ENCODE measurements at regions not wholly inside any gene's neighbourhood (a gene's known extent, or its start where the extent isn't known, plus 50 kb on each side); places are given as distances from the start of the nearest gene placed in this dataset.
"Not testable (repeated sequence)": the region's sequence is repeated elsewhere in the genome, so short reads cannot be mapped to it uniquely, and the experiment has no call there.

GRCh38 chr6:103715269-103715668 lies 1144.5 kb downstream of the HACE1 start:
- H3K4me3 ChIP-seq (ENCODE audit: low read depth, low read length, poor library complexity, severe bottlenecking) = no peak overlapping the region
- no peak overlapping the region for H2AFZ ChIP-seq (ENCODE audit: low read length)
- no peaks in the 10 kb centered on the region for H3K27me3 ChIP-seq (ENCODE audit: insufficient read depth, low read length)
- no peaks in the 10 kb centered on the region for H3F3A ChIP-seq (ENCODE audit: insufficient read depth, low read length)
- H3K9ac ChIP-seq (ENCODE audit: low read length) = no peak overlapping the region
- H3K9me3 ChIP-seq (ENCODE audit: low read length) = no peaks in the 10 kb centered on the region
- no peak for TF ChIP-seq CTCF (IDR thresholded peaks at IDR 0.05; ENCODE audit: low read length)
- no peak for TF ChIP-seq EZH2 (IDR thresholded peaks at IDR 0.05; ENCODE audit: borderline replicate concordance, low read length)
- H3K36me3 ChIP-seq (ENCODE audit: insufficient read depth, low read length) = no peaks in the 10 kb centered on the region
- no peak overlapping the region for H3K4me2 ChIP-seq (ENCODE audit: low read length)
- H4K20me1 ChIP-seq (ENCODE audit: insufficient read depth, low read length) = no peaks in the 10 kb centered on the region
- no peaks in the 10 kb centered on the region for H3K9me2 ChIP-seq (ENCODE audit: low read depth, low read length)
- H3K4me1 ChIP-seq (ENCODE audit: insufficient read depth, low read length, severe bottlenecking) = no peaks in the 10 kb centered on the region
- no peak overlapping the region for H3K27ac ChIP-seq (ENCODE audit: low read depth, low read length, poor library complexity, severe bottlenecking)
- H3K79me2 ChIP-seq (ENCODE audit: insufficient read depth, low read length) = no peaks in the 10 kb centered on the region

GRCh38 chr6:103709236-103709635 lies 1150.5 kb downstream of the HACE1 start:
- not testable (repeated sequence) for H4K20me1 ChIP-seq (ENCODE audit: insufficient read depth, low read length); H3K36me3 ChIP-seq (ENCODE audit: insufficient read depth, low read length); H3K79me2 ChIP-seq (ENCODE audit: insufficient read depth, low read length); H3K4me3 ChIP-seq (ENCODE audit: low read depth, low read length, poor library complexity, severe bottlenecking); H2AFZ ChIP-seq (ENCODE audit: low read length); H3K9ac ChIP-seq (ENCODE audit: low read length); H3K9me2 ChIP-seq (ENCODE audit: low read depth, low read length); H3K4me1 ChIP-seq (ENCODE audit: insufficient read depth, low read length, severe bottlenecking); H3F3A ChIP-seq (ENCODE audit: insufficient read depth, low read length); H3K9me3 ChIP-seq (ENCODE audit: low read length); H3K27me3 ChIP-seq (ENCODE audit: insufficient read depth, low read length); H3K27ac ChIP-seq (ENCODE audit: low read depth, low read length, poor library complexity, severe bottlenecking); H3K4me2 ChIP-seq (ENCODE audit: low read length)

DNA sequence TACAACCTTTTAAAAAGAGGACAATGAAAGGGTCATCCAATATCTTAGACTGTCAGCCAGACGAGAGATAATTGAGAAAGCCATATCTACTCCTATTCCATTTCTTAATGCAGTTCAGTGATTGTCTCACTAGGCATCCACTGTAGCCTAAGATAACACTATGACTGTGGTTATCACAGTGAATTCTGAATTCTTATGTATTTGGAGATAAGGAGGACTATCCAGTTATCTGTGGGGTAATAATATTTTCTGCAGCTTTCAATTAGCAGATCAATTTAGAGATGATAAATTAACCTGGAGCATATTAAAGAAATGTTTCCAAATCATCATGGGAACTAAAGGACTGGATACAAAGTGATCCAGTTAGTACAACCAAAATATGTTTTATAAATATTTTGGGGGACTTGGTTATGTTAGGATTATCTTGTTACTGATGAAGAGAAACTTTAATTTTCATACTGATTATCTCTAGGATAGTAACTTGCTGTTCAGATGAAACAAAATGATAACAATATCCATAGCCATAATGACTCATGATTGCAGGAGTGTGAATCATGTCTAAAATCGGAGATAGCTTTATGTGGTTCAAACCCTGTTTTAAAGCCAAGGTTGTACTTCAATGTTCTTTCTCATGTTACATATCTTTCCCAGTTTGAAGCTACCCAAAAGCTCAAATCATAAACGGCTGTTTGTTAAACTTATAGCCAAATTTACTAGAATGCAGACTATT lies 1152.0 kb downstream of the HACE1 start:
- H3K9me2 ChIP-seq (ENCODE audit: low read depth, low read length) = no peaks in the 10 kb centered on the region
- no peak overlapping the region for H2AFZ ChIP-seq (ENCODE audit: low read length)
- H3K4me2 ChIP-seq (ENCODE audit: low read length) = no peak overlapping the region
- no peak overlapping the region for H3K9ac ChIP-seq (ENCODE audit: low read length)
- H3K27me3 ChIP-seq (ENCODE audit: insufficient read depth, low read length) = no peaks in the 10 kb centered on the region
- no peaks in the 10 kb centered on the region for H4K20me1 ChIP-seq (ENCODE audit: insufficient read depth, low read length)
- no peak overlapping the region for H3K4me3 ChIP-seq (ENCODE audit: low read depth, low read length, poor library complexity, severe bottlenecking)
- no peaks in the 10 kb centered on the region for H3K36me3 ChIP-seq (ENCODE audit: insufficient read depth, low read length)
- no peak overlapping the region for H3K27ac ChIP-seq (ENCODE audit: low read depth, low read length, poor library complexity, severe bottlenecking)
- no peaks in the 10 kb centered on the region for H3F3A ChIP-seq (ENCODE audit: insufficient read depth, low read length)
- no peaks in the 10 kb centered on the region for H3K79me2 ChIP-seq (ENCODE audit: insufficient read depth, low read length)
- no peaks in the 10 kb centered on the region for H3K4me1 ChIP-seq (ENCODE audit: insufficient read depth, low read length, severe bottlenecking)
- no peaks in the 10 kb centered on the region for H3K9me3 ChIP-seq (ENCODE audit: low read length)
- no peak for TF ChIP-seq EZH2 (IDR thresholded peaks at IDR 0.05; ENCODE audit: borderline replicate concordance, low read length)
- TF ChIP-seq CTCF (IDR thresholded peaks at IDR 0.05; ENCODE audit: low read length) = no peak

DNA sequence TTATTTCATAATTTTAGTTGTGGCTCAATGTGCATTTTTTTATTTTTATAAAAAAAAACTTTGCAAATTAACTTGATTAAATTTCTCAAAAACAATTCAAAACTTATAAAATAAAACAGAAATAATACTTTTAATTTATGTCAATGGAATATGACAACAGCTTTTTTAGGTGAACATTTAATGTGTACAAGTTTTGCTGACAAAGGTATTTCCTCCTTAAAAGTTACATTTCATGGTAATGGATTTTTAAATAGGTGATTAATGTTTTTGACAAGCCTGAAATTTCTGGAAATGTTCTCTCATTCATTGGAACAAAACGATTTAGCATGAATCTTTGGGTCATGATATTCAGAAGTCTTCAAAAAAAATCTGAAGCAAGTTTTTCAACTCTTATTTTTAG lies 1160.0 kb downstream of the HACE1 start:
- H3K9ac ChIP-seq (ENCODE audit: low read length) = no peak overlapping the region
- no peaks in the 10 kb centered on the region for H3K36me3 ChIP-seq (ENCODE audit: insufficient read depth, low read length)

More for the DNA sequence above, 1160.0 kb downstream of the HACE1 start:
- Histone ChIP-seq H3K9me3 (ENCODE audit: low read length) (no peaks in the 10 kb centered on the region), H3F3A (ENCODE audit: insufficient read depth, low read length) (no peaks in the 10 kb centered on the region), H3K9me2 (ENCODE audit: low read depth, low read length) (no peaks in the 10 kb centered on the region), H3K4me1 (ENCODE audit: insufficient read depth, low read length, severe bottlenecking) (no peaks in the 10 kb centered on the region), H4K20me1 (ENCODE audit: insufficient read depth, low read length) (no peaks in the 10 kb centered on the region), H2AFZ (ENCODE audit: low read length) (no peak overlapping the region), H3K4me2 (ENCODE audit: low read length) (no peak overlapping the region), H3K79me2 (ENCODE audit: insufficient read depth, low read length) (no peaks in the 10 kb centered on the region), H3K27ac (ENCODE audit: low read depth, low read length, poor library complexity, severe bottlenecking) (no peak overlapping the region), H3K27me3 (ENCODE audit: insufficient read depth, low read length) (no peaks in the 10 kb centered on the region), H3K4me3 (ENCODE audit: low read depth, low read length, poor library complexity, severe bottlenecking) (no peak overlapping the region)
- no peak for TF ChIP-seq EZH2 (IDR thresholded peaks at IDR 0.05; ENCODE audit: borderline replicate concordance, low read length)
- TF ChIP-seq CTCF (IDR thresholded peaks at IDR 0.05; ENCODE audit: low read length) = no peak

Measured in OCI-LY1 (cell line).